Calu3 (cell line): ENCODE measurements at regions not wholly inside any gene's neighbourhood (a gene's known extent, or its start where the extent isn't known, plus 50 kb on each side); places are given as distances from the start of the nearest gene placed in this dataset.

Experiments used
- BruUV-seq: library from RNA; stranded (reverse); fragments of 400-500 nt; replicated peaks from 2 replicates; lab custom pipeline; 2021; lab: Mats Ljungman, UMichigan
- CTCF ChIA-PET: fragments of 300-600 bp; sonication (Branson Sonifier 250); formaldehyde crosslinking; loops from one replicate; lab custom pipeline; 2022; ENCODE audit warnings: antibody characterized with exemption; lab: Charles Lee
- DNase-seq: peaks from one replicate; pipeline ENCODE4 v3.0.0; 2022
- H3K27ac Mint-ChIP-seq: one replicate; pipeline ENCODE4 v1.8.0; 2022; ENCODE audit warnings: mixed read lengths; ENCODE audit not compliant: unreplicated experiment
- H3K27me3 Mint-ChIP-seq: one replicate; pipeline ENCODE4 v1.8.0; 2022; ENCODE audit warnings: mixed read lengths; ENCODE audit not compliant: unreplicated experiment
- H3K36me3 Mint-ChIP-seq: one replicate; pipeline ENCODE4 v1.8.0; 2022; ENCODE audit warnings: mild to moderate bottlenecking, moderate library complexity, mixed read lengths; ENCODE audit not compliant: insufficient read depth, unreplicated experiment
- H3K4me1 Mint-ChIP-seq: one replicate; pipeline ENCODE4 v1.8.0; 2022; ENCODE audit warnings: mild to moderate bottlenecking, low read depth, mixed read lengths; ENCODE audit not compliant: unreplicated experiment
- H3K4me3 Mint-ChIP-seq: one replicate; pipeline ENCODE4 v1.8.0; 2022; ENCODE audit warnings: mild to moderate bottlenecking, low read depth, moderate library complexity, mixed read lengths; ENCODE audit not compliant: unreplicated experiment
- H3K9me3 Mint-ChIP-seq: one replicate; pipeline ENCODE4 v1.8.0; 2022; ENCODE audit warnings: low read depth, mixed read lengths; ENCODE audit not compliant: unreplicated experiment
- intact Hi-C: fragments of 100-400 bp; cut with micrococcal nuclease; formaldehyde crosslinking; loops from one replicate; pipeline ENCODE4 v1.10.0; 2022; ENCODE audit not compliant: unreplicated experiment
- TF ChIP-seq, protein P1 (sequence below): fragments of 200-600 bp; IDR thresholded peaks from one replicate; pipeline ENCODE4 v1.8.0; 2022; ENCODE audit warnings: antibody characterized with exemption; ENCODE audit not compliant: unreplicated experiment

DNA sequence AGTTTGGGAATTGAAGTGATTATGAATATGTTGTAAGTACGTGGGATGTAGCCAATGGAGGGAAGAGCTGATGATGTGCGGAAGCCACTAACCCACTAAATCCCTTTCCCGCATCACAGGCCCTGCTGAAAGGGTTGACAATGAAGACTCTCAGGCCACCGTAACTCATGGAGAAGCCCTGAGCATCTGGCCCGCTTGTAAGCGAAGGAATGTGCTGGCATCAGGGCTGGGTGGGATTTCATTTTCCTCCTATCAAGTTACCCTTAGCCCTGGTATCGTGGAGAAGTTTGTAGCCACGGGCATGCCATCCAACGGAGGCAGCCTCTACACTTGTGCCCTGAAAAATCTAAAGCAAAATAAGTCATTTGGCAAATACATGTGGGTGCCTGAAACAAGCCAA, 355.0 kb downstream of the CDH26 start:
- DNase-seq = no peak
- Mint-ChIP-seq H3K4me1 (no peaks in the 10 kb centered on the region), H3K36me3 (no peaks in the 10 kb centered on the region), H3K9me3 (peaks cover 10% of the 10 kb centered on the region), H3K4me3 (no peak overlapping the region), H3K27ac (no peak overlapping the region), H3K27me3 (no peaks in the 10 kb centered on the region)
- TF ChIP-seq, protein P1, sequence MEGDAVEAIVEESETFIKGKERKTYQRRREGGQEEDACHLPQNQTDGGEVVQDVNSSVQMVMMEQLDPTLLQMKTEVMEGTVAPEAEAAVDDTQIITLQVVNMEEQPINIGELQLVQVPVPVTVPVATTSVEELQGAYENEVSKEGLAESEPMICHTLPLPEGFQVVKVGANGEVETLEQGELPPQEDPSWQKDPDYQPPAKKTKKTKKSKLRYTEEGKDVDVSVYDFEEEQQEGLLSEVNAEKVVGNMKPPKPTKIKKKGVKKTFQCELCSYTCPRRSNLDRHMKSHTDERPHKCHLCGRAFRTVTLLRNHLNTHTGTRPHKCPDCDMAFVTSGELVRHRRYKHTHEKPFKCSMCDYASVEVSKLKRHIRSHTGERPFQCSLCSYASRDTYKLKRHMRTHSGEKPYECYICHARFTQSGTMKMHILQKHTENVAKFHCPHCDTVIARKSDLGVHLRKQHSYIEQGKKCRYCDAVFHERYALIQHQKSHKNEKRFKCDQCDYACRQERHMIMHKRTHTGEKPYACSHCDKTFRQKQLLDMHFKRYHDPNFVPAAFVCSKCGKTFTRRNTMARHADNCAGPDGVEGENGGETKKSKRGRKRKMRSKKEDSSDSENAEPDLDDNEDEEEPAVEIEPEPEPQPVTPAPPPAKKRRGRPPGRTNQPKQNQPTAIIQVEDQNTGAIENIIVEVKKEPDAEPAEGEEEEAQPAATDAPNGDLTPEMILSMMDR = no peak
- BruUV-seq = no TSS peak
- CTCF ChIA-PET = interaction anchor here (0.7 kb wide), 1 partner anchor 39 kb away, joined by 3 read pairs; no protein-coding TSS in a partner anchor
- intact Hi-C loops = no loop called here

GRCh38 chr20:60313614-60314013, 355.4 kb downstream of the CDH26 start:
- Mint-ChIP-seq H3K4me3 (no peak overlapping the region), H3K36me3 (no peaks in the 10 kb centered on the region), H3K9me3 (peaks cover 10% of the 10 kb centered on the region), H3K27ac (no peak overlapping the region), H3K4me1 (no peaks in the 10 kb centered on the region), H3K27me3 (no peaks in the 10 kb centered on the region)
- CTCF ChIA-PET = interaction anchor here (0.7 kb wide), 1 partner anchor 39 kb away, joined by 3 read pairs; no protein-coding TSS in a partner anchor
- no peak for DNase-seq
- TF ChIP-seq, protein P1 = no peak
- intact Hi-C loops = no loop called here
- no TSS peak for BruUV-seq

DNA sequence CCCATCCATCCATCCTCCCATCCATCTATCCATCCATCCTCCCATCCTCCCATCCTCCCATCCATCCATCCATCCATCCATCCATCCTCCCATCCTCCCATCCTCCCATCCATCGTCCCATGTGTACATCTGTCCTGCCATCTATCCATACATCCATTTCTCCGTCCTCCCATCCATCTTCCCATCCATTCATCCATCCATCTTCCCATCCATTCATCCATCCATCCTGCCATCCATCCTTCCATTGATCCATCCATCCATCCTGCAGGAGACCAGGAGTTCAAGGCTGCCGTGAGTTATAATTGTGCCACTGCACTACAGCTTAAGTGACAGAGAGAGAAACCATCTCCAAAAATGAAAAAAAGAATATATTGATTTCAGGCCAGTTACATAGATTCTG, 356.5 kb downstream of the CDH26 start:
- intact Hi-C loops = no loop called here
- H3K27me3 Mint-ChIP-seq = no peaks in the 10 kb centered on the region
- no TSS peak for BruUV-seq

DNA sequence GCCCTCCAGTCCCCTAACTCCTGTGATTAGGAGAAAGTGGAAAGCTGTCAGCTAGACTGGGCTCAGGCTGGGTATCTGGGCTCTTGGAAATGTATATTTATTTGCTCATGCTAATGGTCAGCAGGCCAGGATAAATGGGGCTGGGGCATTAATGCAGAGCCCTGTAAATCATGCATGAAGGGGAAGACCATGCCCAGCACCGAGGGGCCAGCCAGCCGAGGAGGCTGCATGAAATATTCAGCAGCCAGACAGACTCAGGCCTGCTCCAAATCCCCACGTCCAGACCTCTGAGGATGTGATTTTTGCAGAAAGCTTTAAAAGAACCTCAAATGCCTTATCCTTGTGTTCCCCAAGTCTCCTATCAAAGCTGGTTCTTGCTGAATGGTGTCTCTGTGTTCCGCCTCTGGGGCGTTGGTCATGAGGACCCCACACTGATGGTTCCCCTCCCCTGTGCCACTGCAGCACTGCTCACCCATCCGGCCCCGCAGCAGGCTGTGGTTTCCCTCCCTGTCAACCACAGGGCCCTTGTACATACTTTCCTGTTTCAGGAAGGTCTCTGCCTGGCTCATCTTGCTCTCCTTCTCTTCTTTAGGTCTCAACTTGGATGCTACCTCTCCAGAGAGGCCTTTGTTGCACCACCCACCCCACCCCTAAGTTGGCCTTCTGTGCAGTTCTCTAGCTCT, 358.4 kb downstream of the CDH26 start:
- no TSS peak for BruUV-seq

More for the DNA sequence above, 356.5 kb downstream of the CDH26 start:
- Mint-ChIP-seq H3K4me3 (no peak overlapping the region), H3K9me3 (peaks cover 10% of the 10 kb centered on the region), H3K4me1 (no peaks in the 10 kb centered on the region), H3K27ac (no peak overlapping the region), H3K36me3 (no peaks in the 10 kb centered on the region)
- CTCF ChIA-PET = no interaction called here
- TF ChIP-seq, protein P1 = no peak
- DNase-seq = no peak

More for the DNA sequence above, 358.4 kb downstream of the CDH26 start:
- Mint-ChIP-seq H3K27ac (no peak overlapping the region), H3K36me3 (no peaks in the 10 kb centered on the region), H3K27me3 (no peaks in the 10 kb centered on the region), H3K9me3 (peaks cover 10% of the 10 kb centered on the region), H3K4me3 (no peak overlapping the region), H3K4me1 (no peaks in the 10 kb centered on the region)
- intact Hi-C loops = no loop called here
- CTCF ChIA-PET = no interaction called here
- no peak for DNase-seq
- TF ChIP-seq, protein P1 = no peak
